CD4-positive, alpha-beta T cell treated with Interleukin-17A for 1 hour (primary cell): ENCODE measurements at regions not wholly inside any gene's neighbourhood (a gene's known extent, or its start where the extent isn't known, plus 50 kb on each side); places are given as distances from the start of the nearest gene placed in this dataset.

Experiments used
- DNase-seq: peaks from one replicate; pipeline ENCODE4 v3.0.0-alpha.2; 2020

DNA sequence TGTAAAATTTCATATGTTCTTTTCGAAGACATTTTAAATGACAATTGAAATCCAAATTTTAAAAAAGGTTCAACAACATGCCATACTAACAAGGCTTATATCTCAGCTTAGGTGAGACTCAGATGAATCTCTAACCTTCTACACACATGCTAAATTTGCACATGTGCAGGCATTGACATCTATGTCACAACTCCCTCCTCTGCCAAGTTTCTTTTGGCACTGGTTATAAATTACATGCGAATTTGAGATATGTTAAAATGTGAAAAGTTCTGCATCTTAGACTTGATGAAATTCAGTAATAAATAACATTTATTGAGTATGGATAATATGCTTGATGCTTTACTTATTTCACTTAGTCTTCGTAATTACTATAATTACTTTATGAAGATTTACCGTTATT, 234.3 kb downstream of the TLE4 start:
- DNase-seq: no peak

DNA sequence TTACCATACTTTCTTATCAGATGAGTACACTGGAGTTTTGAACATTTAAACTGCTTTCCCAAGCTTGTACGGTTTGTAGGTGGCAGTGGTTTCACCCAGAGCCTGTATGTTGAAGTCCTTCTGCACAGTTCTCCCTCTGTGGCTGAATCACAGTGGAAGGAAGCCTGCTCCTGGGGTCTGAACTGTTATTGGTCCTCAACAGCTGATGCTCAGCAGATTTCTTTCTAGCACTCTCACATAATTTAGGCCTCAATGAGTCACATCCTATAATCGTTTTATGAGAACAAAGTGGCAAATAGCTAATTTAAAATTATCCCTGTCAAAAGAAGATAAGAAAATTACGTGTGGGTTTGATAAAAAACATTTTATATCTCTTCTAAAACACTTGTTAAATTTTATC, 229.7 kb downstream of the TLE4 start:
- DNase-seq: no peak

DNA sequence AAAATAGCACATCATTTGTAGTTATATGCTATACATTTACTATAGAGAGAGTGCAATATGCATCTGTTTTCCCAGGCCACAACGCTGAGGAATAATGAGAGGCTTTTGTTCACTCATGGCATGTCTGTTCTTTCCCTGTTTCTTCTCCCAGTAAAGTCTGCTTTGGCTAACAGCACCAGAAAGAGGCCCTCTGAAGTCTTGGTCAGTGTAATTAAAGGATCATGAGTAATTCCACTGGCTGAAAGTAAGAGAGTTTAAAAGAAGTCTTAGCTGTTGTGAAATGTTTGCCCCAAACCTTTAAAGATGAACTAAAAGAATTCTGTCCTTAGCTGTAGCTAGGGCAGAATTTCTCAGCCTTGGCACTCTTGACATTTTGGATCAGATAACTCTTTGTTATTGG, 228.8 kb downstream of the TLE4 start:
- no peak for DNase-seq

DNA sequence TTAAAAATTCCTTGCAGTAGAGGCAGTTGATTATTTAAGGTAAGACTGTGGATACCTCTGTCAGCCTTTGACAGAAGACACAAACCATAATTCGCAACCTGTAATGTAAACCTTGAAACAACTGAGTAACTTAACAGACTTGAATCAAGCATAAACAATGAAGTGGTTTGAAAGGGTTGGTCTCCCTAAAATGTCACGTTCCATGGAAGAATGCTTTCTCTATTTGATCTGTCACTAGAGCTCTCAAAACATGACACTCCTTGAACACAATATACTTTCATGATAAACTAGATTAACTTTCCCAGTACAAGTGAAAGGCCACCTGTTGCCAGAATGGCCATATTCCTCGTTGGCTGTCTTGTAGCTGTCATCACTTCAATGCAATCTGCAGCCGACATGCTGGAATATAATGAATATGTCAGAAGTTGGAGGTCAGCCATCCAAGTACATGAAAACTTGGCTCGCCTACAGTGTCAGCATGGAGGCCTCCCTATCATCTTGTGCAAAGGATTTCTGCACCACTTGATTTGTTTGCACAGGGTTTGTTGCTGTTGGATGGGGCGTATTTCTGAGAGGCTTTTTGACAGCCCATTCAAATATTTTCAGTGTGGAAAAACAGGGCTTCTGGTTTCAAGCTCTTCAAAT, 228.0 kb downstream of the TLE4 start:
- no peak for DNase-seq

DNA sequence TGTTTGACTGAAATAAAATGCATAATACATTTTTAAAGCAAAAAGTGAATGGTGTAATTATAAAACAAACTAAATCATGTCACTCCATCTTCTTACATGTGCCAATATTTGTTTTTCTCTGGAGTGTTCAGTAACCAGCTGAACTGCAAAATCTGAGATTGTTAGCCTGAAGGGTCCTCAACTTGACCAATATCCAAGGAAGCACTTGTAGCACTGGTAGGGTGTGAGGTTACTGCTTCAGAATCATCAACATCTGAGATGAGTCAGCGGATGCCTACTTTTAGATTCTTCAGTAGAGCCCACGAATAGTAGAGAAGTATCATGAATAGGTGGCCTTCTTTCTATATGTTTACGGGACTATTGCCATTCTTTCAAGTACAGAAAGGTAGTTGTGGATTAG, 226.7 kb downstream of the TLE4 start:
- no peak for DNase-seq

DNA sequence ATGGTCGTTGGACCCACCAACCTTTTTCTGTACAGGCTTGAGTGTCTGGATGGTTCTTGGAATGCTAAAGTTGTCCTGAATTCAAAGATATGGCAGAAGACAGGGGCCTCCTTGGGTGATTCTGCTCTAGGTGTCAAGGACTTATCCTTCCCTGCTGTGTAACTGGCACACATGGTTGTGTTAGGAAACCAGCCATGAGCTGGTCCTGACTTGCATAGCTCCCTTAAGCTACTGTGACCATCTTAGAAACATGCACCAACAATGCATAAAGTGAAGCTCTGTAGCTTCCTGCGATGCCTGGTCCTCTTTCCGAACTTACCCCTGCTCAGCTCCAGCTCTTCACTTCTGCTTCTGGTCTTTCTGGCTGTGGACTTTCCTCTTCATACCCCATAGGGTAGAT, 224.6 kb downstream of the TLE4 start:
- no peak for DNase-seq

DNA sequence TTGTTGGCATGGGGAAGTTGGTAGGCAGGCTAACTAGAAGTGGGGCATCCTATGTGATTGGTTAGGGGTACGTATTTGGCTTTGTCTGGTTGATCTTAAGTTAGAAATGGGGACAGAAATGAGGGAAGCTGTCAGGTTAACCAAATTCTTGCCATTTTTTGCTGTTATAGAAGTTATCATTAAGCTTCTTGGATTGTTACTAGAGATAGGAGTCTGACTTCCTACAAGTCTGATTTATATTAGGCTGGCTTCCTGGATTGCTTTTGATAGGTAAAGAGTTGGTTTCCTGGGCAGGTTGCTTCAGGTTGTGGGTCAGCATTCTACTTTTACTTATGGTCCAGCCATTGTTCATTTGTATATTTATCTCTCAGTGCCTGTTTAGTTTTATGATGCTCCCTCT, 216.9 kb downstream of the TLE4 start:
- no peak for DNase-seq

DNA sequence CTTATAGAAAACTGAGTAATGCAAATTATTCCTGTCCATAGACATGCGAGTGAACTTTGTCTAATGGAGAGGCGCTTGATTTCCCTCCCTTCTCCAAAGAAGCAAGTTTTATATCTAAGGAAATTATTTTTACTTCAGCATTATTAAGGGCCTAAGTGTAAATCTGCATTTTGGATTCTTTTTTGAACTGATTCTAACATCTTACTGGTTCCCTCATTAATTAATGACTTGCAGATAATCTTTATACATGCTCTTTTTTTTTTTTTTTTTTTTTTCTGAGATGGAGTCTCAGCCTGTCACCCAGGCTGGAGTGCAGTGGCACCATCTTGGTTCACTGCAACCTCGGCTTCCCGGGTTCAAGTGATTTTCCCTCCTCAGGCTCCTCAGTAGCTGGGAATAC, 209.5 kb downstream of the TLE4 start:
- no peak for DNase-seq

DNA sequence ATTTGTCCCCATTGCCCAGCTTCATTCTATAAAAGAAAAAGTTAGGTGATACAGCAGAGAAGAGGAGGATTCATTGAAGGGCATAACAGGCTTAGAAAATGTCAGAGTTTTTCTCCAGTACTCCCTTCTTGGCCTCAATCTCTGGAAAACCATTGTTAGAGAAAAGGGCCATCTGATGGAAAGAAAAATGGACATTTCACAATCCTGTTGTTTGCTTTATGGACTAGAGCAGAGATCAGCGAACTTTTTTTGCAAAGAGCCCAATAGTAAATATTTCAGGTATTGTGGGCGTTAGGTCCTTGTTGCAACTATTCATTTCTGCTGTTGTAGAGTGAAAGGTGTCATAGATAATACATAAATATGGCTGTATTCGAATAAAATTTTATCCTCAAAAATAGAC, 208.8 kb downstream of the TLE4 start:
- DNase-seq: no peak

DNA sequence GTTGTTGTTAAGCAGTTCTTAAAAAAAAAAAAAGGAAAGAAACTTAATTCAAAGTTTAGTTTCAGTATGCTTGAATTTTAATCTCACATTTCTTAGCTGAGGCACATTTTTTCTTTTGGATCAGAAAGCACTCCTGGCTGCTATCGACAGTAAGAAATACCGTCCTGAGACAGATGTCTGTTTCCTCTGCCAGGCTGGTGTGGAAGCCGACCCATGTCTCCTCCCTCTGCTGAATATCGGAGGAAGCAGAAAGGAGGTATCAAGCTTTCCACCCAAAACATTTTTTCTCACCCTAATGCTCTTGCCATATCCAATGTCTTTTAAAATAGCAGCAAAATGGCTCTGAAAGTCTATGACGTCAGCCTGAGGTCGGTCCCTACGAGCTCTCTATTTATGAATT, 208.1 kb downstream of the TLE4 start:
- DNase-seq: no peak

DNA sequence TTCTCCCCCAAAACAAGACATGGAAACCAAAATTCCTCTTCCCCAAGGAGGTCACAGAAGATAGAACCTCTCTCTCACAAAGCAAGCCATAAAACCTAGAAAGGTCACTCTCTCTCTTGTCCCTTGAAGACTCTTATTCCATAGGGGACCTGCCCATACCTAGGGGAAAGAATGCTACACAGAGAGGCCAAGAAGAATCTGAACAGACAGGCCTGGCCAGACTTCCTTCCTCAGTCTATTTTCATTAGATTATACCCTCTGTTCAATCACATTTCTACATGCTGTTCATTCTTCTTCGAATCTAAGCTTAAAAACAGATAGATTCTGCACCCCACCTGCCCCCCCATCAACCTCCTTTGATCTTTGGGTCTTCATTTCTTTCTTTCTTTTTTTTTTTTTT, 206.8 kb downstream of the TLE4 start:
- DNase-seq: no peak

DNA sequence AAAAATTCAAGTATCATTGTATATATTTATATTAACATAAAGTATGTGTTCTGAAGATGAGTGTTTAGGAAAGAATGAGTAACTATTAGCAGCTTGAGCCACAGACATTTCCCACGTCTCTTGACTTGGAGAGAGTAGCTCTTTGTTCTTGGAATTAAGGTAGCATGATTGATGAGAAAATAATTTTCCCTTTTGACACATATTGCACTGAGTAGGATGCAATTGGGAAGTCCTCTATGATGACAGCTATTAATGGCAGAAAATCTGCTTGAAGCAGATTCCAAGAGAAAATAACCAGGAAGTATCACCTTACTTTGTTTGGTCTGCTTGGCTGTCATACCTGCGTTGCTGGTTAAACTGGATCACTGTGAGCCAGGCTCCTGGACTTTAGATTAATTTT, 204.8 kb downstream of the TLE4 start:
- no peak for DNase-seq
